NCI-H446 (cell line): ENCODE measurements at regions not wholly inside any gene's neighbourhood (a gene's known extent, or its start where the extent isn't known, plus 50 kb on each side); places are given as distances from the start of the nearest gene placed in this dataset.

Experiments
- DNase-seq, 2 experiments: peaks; one replicate each; lab custom pipeline; 2025; lab: John Stamatoyannopoulos, UW

DNA sequence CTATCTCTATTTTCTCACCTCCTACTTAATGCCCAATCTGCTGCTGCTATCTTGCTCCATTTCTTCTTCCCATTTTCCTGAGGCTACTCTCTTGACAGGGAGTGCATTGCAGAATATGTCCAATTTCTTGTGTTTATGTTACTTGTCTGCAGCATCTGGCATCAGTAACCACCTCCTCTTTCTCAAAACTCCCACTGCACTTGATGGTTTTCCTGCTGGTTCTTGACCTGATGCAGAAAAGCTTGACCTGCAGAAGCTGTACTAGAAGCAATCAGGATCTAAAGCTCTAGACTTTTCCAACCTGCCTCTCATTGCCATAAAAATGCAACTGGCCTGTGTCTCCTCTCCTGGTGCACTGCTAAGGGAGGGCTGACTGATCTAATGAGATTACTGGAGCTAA, 287.8 kb downstream of the ZEB1 start:
- DNase-seq = no peak

DNA sequence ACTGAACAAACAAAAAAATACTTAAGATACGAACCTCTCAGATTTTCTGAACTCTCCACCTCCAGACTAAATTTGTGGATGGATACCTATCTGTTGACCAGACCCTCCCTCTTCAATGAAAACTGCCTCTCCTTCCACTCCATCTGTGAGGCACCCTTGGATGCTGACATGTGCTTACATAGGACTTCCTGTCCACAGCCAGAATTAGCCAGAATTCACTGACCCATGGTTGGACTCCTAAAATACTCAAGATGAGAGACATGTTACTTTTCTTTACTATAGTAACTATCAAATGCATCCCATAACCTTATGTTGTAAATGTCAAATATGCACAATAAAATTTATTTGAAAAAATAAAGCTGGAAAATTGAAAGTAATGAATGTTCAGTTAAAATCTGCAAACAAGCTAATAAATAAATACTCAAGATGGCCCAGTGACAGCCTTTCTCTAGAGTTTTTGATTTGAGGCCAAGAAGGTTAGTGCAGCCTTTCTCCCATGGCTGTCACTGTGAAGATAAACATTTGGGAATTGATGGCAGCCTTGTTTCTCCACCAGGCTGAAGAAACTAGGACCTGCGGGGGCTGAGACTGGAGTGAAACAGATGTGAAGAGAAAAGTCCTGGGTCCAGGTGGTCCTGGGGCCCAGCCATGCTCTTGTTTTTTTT, 287.0 kb downstream of the ZEB1 start:
- DNase-seq = peak; percentile 16 to 69

- no peak for DNase-seq
Measured at GRCh38 chr10:31605426-31605825, 286.4 kb downstream of the ZEB1 start.

DNA sequence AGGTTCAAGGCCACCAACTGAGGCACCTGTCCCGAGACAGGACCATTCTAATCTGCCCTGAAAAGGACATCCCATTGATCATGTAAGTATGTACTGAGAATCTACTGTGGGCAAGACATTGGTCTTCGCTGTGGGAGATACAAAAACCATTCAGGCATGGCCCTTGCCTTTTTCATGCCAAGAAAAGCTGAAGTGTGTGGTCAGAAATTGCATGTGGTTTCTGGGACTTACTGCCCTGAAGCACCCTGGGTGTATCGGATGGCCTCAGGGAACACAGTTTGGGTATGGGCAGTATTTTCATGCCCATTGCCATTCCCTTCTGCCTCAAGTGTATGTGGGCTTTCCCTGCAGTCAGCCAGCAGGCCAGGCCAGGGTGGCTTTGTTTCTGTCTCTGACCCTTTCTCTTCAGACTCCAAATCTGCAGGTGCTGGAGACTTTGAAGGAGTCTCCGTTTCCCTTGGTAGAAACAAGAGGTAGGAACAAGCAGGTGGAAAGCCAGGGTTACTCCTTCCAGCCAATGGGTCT, 285.7 kb downstream of the ZEB1 start:
- peak in 1 of 2 experiments; percentile 13 for DNase-seq

- peak in 1 of 2 experiments; percentile 52 for DNase-seq
Measured at GRCh38 chr10:31604096-31604495, 285.1 kb downstream of the ZEB1 start.

GRCh38 chr10:31603235-31604087, 284.4 kb downstream of the ZEB1 start:
- DNase-seq = peak; percentile 90 to 98

GRCh38 chr10:31602541-31603234, 283.7 kb downstream of the ZEB1 start:
- DNase-seq = peak; percentile 84 to 93

DNA sequence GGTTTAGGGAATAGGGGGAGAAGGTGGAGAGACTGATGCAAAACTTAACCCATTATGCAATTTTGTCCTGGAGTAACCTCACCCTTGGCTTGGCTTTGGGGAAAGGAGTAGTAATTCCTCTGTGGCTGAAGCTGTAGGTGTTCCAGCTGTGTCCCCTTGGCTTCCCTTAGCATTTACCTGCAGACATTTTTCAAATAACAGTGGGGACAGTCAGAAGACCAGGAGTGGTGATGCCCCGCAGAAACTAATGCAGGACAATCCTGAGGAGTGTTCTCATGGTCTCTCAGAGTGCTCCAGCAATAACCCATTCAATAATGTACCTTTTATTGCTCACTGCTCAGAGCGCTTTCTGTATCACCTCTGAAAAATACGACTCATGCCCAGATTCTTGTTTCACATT, 282.1 kb downstream of the ZEB1 start:
- no peak for DNase-seq

GRCh38 chr10:31599626-31600504, 280.8 kb downstream of the ZEB1 start:
- peak in 1 of 2 experiments; percentile 32 for DNase-seq

GRCh38 chr10:31596765-31597164, 277.7 kb downstream of the ZEB1 start:
- DNase-seq = no peak

- no peak for DNase-seq
Measured at GRCh38 chr10:31595992-31596391, 277.0 kb downstream of the ZEB1 start.

DNA sequence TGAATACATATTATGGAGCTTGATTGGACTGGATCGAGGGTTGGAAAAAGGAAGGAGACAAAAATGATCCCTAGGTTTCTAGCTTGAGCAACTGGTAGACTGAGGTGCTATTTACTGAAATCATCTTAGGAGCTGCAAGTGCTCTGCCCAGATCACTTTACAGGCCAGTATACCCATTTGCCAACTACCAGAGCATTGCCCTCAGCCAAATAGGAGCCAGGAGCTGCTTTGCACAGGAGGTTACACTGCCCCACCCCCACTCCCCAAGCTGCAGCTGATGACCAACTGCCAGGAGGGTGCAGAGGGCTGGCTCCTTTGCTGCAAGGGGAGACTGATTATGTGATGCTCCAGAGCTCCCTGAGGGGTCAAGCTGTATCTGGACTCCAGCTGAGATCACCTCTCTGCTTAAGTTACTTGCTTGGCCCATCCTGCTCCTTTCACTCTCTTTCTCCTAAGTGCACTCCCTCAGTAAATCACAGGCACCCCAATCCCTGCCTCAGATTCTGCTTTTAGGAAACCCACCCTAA, 275.4 kb downstream of the ZEB1 start:
- peak in 1 of 2 experiments; percentile 17 for DNase-seq

DNA sequence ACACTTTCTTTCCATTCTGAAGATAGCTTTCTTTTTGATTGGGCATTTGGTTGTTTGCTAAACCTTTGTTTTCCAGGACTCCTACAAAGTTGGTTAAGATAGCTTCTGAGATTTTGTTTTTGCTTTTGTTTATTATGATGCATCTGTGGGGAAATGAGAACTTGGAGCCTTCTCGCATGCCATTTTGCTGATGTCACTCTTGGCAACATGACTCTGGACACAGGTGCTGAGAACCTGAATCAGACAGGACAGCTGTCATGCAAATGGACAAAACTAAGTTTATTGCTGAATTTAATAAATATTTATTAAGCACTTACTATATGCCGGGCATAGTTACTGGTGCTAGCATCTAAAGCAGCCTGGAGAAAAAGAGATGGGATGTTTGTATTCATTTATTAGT, 274.1 kb downstream of the ZEB1 start:
- DNase-seq = no peak

GRCh38 chr10:31591569-31591968, 272.6 kb downstream of the ZEB1 start:
- DNase-seq = no peak

GRCh38 chr10:31590023-31590800, 271.2 kb downstream of the ZEB1 start:
- no peak for DNase-seq

DNA sequence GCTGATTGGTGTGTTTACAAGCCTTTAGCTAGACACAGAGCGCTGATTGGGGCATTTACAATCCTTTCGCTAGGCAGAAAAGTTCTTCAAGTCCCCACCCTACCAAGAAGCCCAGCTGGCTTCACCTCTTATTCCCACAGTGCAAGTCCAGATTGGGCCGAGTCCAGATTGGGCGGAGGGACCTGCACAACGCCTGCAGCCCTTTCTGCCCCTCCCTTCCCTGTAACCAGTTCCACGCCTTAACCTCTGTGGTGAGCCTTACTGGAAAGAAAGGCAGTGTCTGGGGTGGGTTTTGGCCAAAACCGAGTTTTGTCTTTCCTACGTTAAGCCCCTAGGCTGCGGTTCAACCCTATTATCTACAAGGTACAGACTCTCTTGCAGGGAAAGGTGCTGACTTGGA, 268.7 kb downstream of the ZEB1 start:
- no peak for DNase-seq

- DNase-seq = no peak
Measured at GRCh38 chr10:31586723-31587638, 268.0 kb downstream of the ZEB1 start.

- DNase-seq = no peak
Measured at GRCh38 chr10:31584876-31585275, 265.9 kb downstream of the ZEB1 start.

GRCh38 chr10:31584098-31584631, 265.1 kb downstream of the ZEB1 start:
- DNase-seq = no peak
